Vagina (tissue), 2 donors: ENCODE measurements at regions not wholly inside any gene's neighbourhood (a gene's known extent, or its start where the extent isn't known, plus 50 kb on each side); places are given as distances from the start of the nearest gene placed in this dataset.

Experiments
- DNase-seq, 2 donors: peaks; one replicate each; pipeline ENCODE4 v3.0.0-alpha.2; 2017; ENCODE audit errors: extremely low spot score in 2 of 2
- H3K27ac ChIP-seq: fragments of 200-600 bp; sonication (generic); one replicate; pipeline ENCODE4 v1.5.1; 2019
- H3K27me3 ChIP-seq: fragments of 200-600 bp; sonication (generic); one replicate; pipeline ENCODE4 v1.5.1; 2019
- H3K36me3 ChIP-seq, 2 donors: fragments of 200-600 bp; sonication (generic); one replicate each; pipeline ENCODE4 v1.5.1; 2017 to 2019
- H3K4me1 ChIP-seq: fragments of 200-600 bp; sonication (generic); one replicate; pipeline ENCODE4 v1.5.1; 2019
- H3K4me3 ChIP-seq, 2 donors: fragments of 200-600 bp; sonication (generic); 1 replicate in 1 of 2; 2 replicates in 1 of 2; pipeline ENCODE4 v1.5.1; 2016 to 2019
- H3K9me3 ChIP-seq: fragments of 200-600 bp; sonication (generic); one replicate; pipeline ENCODE4 v1.5.1; 2019
- CTCF ChIP-seq, 3 experiments: fragments of 450-650 bp in 2 of 3; fragments of 200-600 bp in 1 of 3; sonication (generic) in 1 of 3; IDR thresholded peaks; one replicate each; pipeline ENCODE4 v1.5.1; 2017 to 2019; ENCODE audit warnings: antibody characterized with exemption in 3 of 3, mild to moderate bottlenecking in 2 of 3, moderate library complexity in 2 of 3
- POLR2A ChIP-seq, 2 donors: fragments of 450-650 bp; IDR thresholded peaks; one replicate each; pipeline ENCODE4 v1.6.1; 2017; ENCODE audit warnings: antibody characterized with exemption in 2 of 2, mild to moderate bottlenecking in 2 of 2, moderate library complexity in 2 of 2
- POLR2AphosphoS5 ChIP-seq, 2 donors: sonication (generic); formaldehyde crosslinking; IDR thresholded peaks; one replicate each; pipeline ENCODE4 v1.9.0; 2017; ENCODE audit warnings: antibody characterized with exemption in 2 of 2, mild to moderate bottlenecking in 2 of 2, low read depth in 1 of 2; ENCODE audit not compliant: insufficient read depth in 1 of 2
- intact Hi-C: fragments of 100-400 bp; cut with DNase I; formaldehyde crosslinking; loops from one replicate; pipeline ENCODE4 v1.15.1; 2023

GRCh38 chrX:22516893-22517292 is 244.2 kb downstream of the CBLL2 start:
- Histone ChIP-seq H3K27ac (no peak overlapping the region), H3K36me3 (no peaks in the 10 kb centered on the region), H3K9me3 (no peaks in the 10 kb centered on the region), H3K4me1 (no peaks in the 10 kb centered on the region), H3K27me3 (no peaks in the 10 kb centered on the region), H3K4me3 (no peak overlapping the region)
- TF ChIP-seq POLR2A (IDR thresholded peaks at IDR 0.05) (no peak), CTCF (IDR thresholded peaks at IDR 0.05) (no peak), POLR2AphosphoS5 (IDR thresholded peaks at IDR 0.05; ENCODE audit: insufficient read depth in 1 of 2, low read depth in 1 of 2) (no peak)
- DNase-seq: no peak
- intact Hi-C loops: no loop called here

- no peaks in the 10 kb centered on the region for H3K27me3 ChIP-seq
- H3K4me1 ChIP-seq: no peaks in the 10 kb centered on the region
- no peak overlapping the region for H3K4me3 ChIP-seq
- no peak for DNase-seq
- TF ChIP-seq POLR2A (IDR thresholded peaks at IDR 0.05) (no peak), CTCF (IDR thresholded peaks at IDR 0.05) (no peak), POLR2AphosphoS5 (IDR thresholded peaks at IDR 0.05; ENCODE audit: insufficient read depth in 1 of 2, low read depth in 1 of 2) (no peak)
- H3K9me3 ChIP-seq: no peaks in the 10 kb centered on the region
- no peaks in the 10 kb centered on the region for H3K36me3 ChIP-seq
- H3K27ac ChIP-seq: no peak overlapping the region
- intact Hi-C loops: no loop called here
Observed at GRCh38 chrX:22520128-22520828, 247.6 kb downstream of the CBLL2 start.

GRCh38 chrX:22526339-22526738 is 253.6 kb downstream of the CBLL2 start:
- no peak for DNase-seq
- no peak overlapping the region for H3K4me3 ChIP-seq
- intact Hi-C loops: no loop called here
- H3K36me3 ChIP-seq: no peaks in the 10 kb centered on the region
- no peaks in the 10 kb centered on the region for H3K27me3 ChIP-seq
- H3K27ac ChIP-seq: no peak overlapping the region
- H3K4me1 ChIP-seq: no peaks in the 10 kb centered on the region
- TF ChIP-seq POLR2AphosphoS5 (IDR thresholded peaks at IDR 0.05; ENCODE audit: insufficient read depth in 1 of 2, low read depth in 1 of 2) (no peak), POLR2A (IDR thresholded peaks at IDR 0.05) (no peak), CTCF (IDR thresholded peaks at IDR 0.05) (no peak)
- no peaks in the 10 kb centered on the region for H3K9me3 ChIP-seq

- DNase-seq: no peak
- Histone ChIP-seq H3K4me1 (no peaks in the 10 kb centered on the region), H3K4me3 (no peak overlapping the region), H3K27ac (no peak overlapping the region), H3K36me3 (no peaks in the 10 kb centered on the region), H3K27me3 (no peaks in the 10 kb centered on the region), H3K9me3 (no peaks in the 10 kb centered on the region)
- TF ChIP-seq POLR2A (IDR thresholded peaks at IDR 0.05) (no peak), POLR2AphosphoS5 (IDR thresholded peaks at IDR 0.05; ENCODE audit: insufficient read depth in 1 of 2, low read depth in 1 of 2) (no peak), CTCF (IDR thresholded peaks at IDR 0.05) (no peak)
- intact Hi-C loops: no loop called here
Observed at GRCh38 chrX:22527302-22527701, 254.6 kb downstream of the CBLL2 start.

- Histone ChIP-seq H3K27me3 (no peaks in the 10 kb centered on the region), H3K4me1 (no peaks in the 10 kb centered on the region), H3K9me3 (no peaks in the 10 kb centered on the region), H3K36me3 (no peaks in the 10 kb centered on the region), H3K4me3 (no peak overlapping the region), H3K27ac (no peak overlapping the region)
- intact Hi-C loops: no loop called here
- TF ChIP-seq CTCF (IDR thresholded peaks at IDR 0.05): no peak
- no peak for TF ChIP-seq POLR2A (IDR thresholded peaks at IDR 0.05)
- no peak for TF ChIP-seq POLR2AphosphoS5 (IDR thresholded peaks at IDR 0.05; ENCODE audit: insufficient read depth in 1 of 2, low read depth in 1 of 2)
- no peak for DNase-seq
Observed at GRCh38 chrX:22533898-22534297, 261.2 kb downstream of the CBLL2 start.
